Vagina (tissue), 2 donors: ENCODE measurements at regions not wholly inside any gene's neighbourhood (a gene's known extent, or its start where the extent isn't known, plus 50 kb on each side); places are given as distances from the start of the nearest gene placed in this dataset.

Experiments used
- CTCF ChIP-seq, 3 experiments: fragments of 450-650 bp in 2 of 3; fragments of 200-600 bp in 1 of 3; sonication (generic) in 1 of 3; IDR thresholded peaks; one replicate each; pipeline ENCODE4 v1.5.1; 2017 to 2019; ENCODE audit warnings: antibody characterized with exemption in 3 of 3, mild to moderate bottlenecking in 2 of 3, moderate library complexity in 2 of 3
- POLR2A ChIP-seq, 2 donors: fragments of 450-650 bp; IDR thresholded peaks; one replicate each; pipeline ENCODE4 v1.6.1; 2017; ENCODE audit warnings: antibody characterized with exemption in 2 of 2, mild to moderate bottlenecking in 2 of 2, moderate library complexity in 2 of 2
- POLR2AphosphoS5 ChIP-seq, 2 donors: sonication (generic); formaldehyde crosslinking; IDR thresholded peaks; one replicate each; pipeline ENCODE4 v1.9.0; 2017; ENCODE audit warnings: antibody characterized with exemption in 2 of 2, mild to moderate bottlenecking in 2 of 2, low read depth in 1 of 2; ENCODE audit not compliant: insufficient read depth in 1 of 2

GRCh38 chr11:39113606-39114005 lies 2345.8 kb downstream of the LRRC4C start:
- no peak for TF ChIP-seq CTCF (IDR thresholded peaks at IDR 0.05)
- TF ChIP-seq POLR2A (IDR thresholded peaks at IDR 0.05), result no peak
- no peak for TF ChIP-seq POLR2AphosphoS5 (IDR thresholded peaks at IDR 0.05; ENCODE audit: insufficient read depth in 1 of 2, low read depth in 1 of 2)
